HL-60 (cell line): ENCODE measurements at regions not wholly inside any gene's neighbourhood (a gene's known extent, or its start where the extent isn't known, plus 50 kb on each side); places are given as distances from the start of the nearest gene placed in this dataset.
"Not testable (repeated sequence)": the region's sequence is repeated elsewhere in the genome, so short reads cannot be mapped to it uniquely, and the experiment has no call there.

Source experiments
- DNase-seq, 2 experiments: peaks; one replicate each; pipeline ENCODE4 v3.0.0-alpha.2; 2010 to 2020; ENCODE audit warnings: low read depth in 1 of 2, low spot score in 1 of 2
- H3K27ac ChIP-seq: fragments of 250-450 bp; sonication (Bioruptor Pico); replicated peaks from 2 replicates; pipeline ENCODE4 v1.5.1; 2020; ENCODE audit warnings: mild to moderate bottlenecking, moderate library complexity
- H3K27me3 ChIP-seq: fragments of 250-450 bp; sonication (Bioruptor Pico); 2 replicates; pipeline ENCODE4 v1.5.1; 2021; ENCODE audit warnings: mild to moderate bottlenecking, moderate library complexity; ENCODE audit not compliant: insufficient read depth, poor library complexity, severe bottlenecking
- H3K4me3 ChIP-seq: replicated peaks from 2 replicates; pipeline ENCODE4 v1.5.1; 2011; ENCODE audit warnings: mild to moderate bottlenecking, control low read depth, low read length; ENCODE audit not compliant: insufficient read depth
- GABPA ChIP-seq: IDR thresholded peaks from 2 replicates; pipeline ENCODE4 v1.6.1; 2012; ENCODE audit warnings: low read depth
- POLR2AphosphoS5 ChIP-seq: IDR thresholded peaks from 2 replicates; pipeline ENCODE4 v1.6.1; 2012; ENCODE audit warnings: low read depth
- SPI1 ChIP-seq: IDR thresholded peaks from 2 replicates; pipeline ENCODE4 v1.6.1; 2012; ENCODE audit warnings: low read depth, mild to moderate bottlenecking, borderline replicate concordance
- TF ChIP-seq, protein P1 (sequence below): IDR thresholded peaks from 2 replicates; pipeline ENCODE4 v1.6.1; 2012; ENCODE audit warnings: low read depth; ENCODE audit not compliant: insufficient replicate concordance
- TF ChIP-seq, protein P2 (sequence below): IDR thresholded peaks from one replicate; pipeline ENCODE4 v1.5.1; 2011; ENCODE audit warnings: low read length, control low read depth, inconsistent platforms; ENCODE audit not compliant: insufficient read depth

- TF ChIP-seq GABPA = no peak
- TF ChIP-seq, protein P1, sequence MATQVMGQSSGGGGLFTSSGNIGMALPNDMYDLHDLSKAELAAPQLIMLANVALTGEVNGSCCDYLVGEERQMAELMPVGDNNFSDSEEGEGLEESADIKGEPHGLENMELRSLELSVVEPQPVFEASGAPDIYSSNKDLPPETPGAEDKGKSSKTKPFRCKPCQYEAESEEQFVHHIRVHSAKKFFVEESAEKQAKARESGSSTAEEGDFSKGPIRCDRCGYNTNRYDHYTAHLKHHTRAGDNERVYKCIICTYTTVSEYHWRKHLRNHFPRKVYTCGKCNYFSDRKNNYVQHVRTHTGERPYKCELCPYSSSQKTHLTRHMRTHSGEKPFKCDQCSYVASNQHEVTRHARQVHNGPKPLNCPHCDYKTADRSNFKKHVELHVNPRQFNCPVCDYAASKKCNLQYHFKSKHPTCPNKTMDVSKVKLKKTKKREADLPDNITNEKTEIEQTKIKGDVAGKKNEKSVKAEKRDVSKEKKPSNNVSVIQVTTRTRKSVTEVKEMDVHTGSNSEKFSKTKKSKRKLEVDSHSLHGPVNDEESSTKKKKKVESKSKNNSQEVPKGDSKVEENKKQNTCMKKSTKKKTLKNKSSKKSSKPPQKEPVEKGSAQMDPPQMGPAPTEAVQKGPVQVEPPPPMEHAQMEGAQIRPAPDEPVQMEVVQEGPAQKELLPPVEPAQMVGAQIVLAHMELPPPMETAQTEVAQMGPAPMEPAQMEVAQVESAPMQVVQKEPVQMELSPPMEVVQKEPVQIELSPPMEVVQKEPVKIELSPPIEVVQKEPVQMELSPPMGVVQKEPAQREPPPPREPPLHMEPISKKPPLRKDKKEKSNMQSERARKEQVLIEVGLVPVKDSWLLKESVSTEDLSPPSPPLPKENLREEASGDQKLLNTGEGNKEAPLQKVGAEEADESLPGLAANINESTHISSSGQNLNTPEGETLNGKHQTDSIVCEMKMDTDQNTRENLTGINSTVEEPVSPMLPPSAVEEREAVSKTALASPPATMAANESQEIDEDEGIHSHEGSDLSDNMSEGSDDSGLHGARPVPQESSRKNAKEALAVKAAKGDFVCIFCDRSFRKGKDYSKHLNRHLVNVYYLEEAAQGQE = no peak
- DNase-seq = no peak
- Histone ChIP-seq H3K27ac (no peak overlapping the region), H3K27me3 (no peaks in the 10 kb centered on the region), H3K4me3 (no peak overlapping the region)
Observed at GRCh38 chr22:22368516-22368915, 123.9 kb downstream of the VPREB1 start.

DNA sequence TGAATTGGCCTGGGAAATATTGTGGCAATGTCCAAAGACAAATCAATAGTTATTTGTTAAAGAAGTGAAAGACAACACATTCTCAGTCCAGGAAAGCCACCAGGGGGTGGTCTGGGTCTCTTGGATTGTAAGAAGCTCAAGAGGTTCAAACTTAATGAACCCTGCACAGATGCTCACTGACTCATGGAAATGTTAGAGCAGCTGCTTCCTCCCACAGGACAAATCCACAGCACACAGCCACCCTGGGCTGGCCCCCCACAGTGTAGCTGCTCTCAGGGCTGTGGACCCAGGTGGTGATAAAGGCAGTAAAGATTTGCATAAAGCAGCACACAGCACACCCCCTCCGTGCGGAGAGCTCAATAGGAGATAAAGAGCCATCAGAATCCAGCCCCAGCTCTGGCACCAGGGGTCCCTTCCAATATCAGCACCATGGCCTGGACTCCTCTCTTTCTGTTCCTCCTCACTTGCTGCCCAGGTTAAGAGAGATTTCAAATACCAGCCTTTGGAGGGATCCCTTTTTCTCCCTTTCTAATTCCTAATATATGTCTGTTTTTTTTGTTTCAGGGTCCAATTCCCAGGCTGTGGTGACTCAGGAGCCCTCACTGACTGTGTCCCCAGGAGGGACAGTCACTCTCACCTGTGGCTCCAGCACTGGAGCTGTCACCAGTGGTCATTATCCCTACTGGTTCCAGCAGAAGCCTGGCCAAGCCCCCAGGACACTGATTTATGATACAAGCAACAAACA is 124.8 kb downstream of the VPREB1 start:
- H3K4me3 ChIP-seq, DNase-seq, H3K27ac ChIP-seq, H3K27me3 ChIP-seq: not testable (repeated sequence)

GRCh38 chr22:22369964-22370270 is 125.3 kb downstream of the VPREB1 start:
- Histone ChIP-seq H3K27me3 (no peaks in the 10 kb centered on the region), H3K27ac (no peak overlapping the region), H3K4me3 (no peak overlapping the region)
- TF ChIP-seq GABPA (no peak), POLR2AphosphoS5 (no peak), SPI1 (no peak)
- TF ChIP-seq, protein P1 = no peak
- TF ChIP-seq, protein P2, sequence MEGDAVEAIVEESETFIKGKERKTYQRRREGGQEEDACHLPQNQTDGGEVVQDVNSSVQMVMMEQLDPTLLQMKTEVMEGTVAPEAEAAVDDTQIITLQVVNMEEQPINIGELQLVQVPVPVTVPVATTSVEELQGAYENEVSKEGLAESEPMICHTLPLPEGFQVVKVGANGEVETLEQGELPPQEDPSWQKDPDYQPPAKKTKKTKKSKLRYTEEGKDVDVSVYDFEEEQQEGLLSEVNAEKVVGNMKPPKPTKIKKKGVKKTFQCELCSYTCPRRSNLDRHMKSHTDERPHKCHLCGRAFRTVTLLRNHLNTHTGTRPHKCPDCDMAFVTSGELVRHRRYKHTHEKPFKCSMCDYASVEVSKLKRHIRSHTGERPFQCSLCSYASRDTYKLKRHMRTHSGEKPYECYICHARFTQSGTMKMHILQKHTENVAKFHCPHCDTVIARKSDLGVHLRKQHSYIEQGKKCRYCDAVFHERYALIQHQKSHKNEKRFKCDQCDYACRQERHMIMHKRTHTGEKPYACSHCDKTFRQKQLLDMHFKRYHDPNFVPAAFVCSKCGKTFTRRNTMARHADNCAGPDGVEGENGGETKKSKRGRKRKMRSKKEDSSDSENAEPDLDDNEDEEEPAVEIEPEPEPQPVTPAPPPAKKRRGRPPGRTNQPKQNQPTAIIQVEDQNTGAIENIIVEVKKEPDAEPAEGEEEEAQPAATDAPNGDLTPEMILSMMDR = no peak
- DNase-seq = peak in 1 of 2 experiments; percentile 18

GRCh38 chr22:22371031-22371541 is 126.5 kb downstream of the VPREB1 start:
- H3K4me3 ChIP-seq = no peak overlapping the region
- TF ChIP-seq SPI1 = no peak
- TF ChIP-seq, protein P2 = no peak
- TF ChIP-seq, protein P1 = no peak
- TF ChIP-seq POLR2AphosphoS5 = no peak
- TF ChIP-seq GABPA = no peak
- no peak overlapping the region for H3K27ac ChIP-seq
- DNase-seq = no peak
- H3K27me3 ChIP-seq = no peaks in the 10 kb centered on the region
